Colonic mucosa (tissue), 4 donors: ENCODE measurements at regions not wholly inside any gene's neighbourhood (a gene's known extent, or its start where the extent isn't known, plus 50 kb on each side); places are given as distances from the start of the nearest gene placed in this dataset.

ENCODE experiments used
- DNase-seq: peaks from one replicate; pipeline ENCODE4 v3.0.0-alpha.2; 2020
- H3K27ac ChIP-seq: fragments of 200-600 bp; one replicate; pipeline ENCODE4 v1.8.0; 2021
- H3K27me3 ChIP-seq: fragments of 200-600 bp; one replicate; pipeline ENCODE4 v1.8.0; 2021
- H3K36me3 ChIP-seq: fragments of 200-600 bp; one replicate; pipeline ENCODE4 v1.8.0; 2021
- H3K4me1 ChIP-seq: fragments of 200-600 bp; one replicate; pipeline ENCODE4 v1.8.0; 2021; ENCODE audit warnings: mild to moderate bottlenecking
- H3K4me3 ChIP-seq: fragments of 200-600 bp; one replicate; pipeline ENCODE4 v1.8.0; 2021
- H3K9ac ChIP-seq, 2 donors: one replicate each; pipeline ENCODE4 v1.7.0; 2013; ENCODE audit warnings: control low read depth in 2 of 2, low read depth in 2 of 2, low read length in 2 of 2
- H3K9me3 ChIP-seq: fragments of 200-600 bp; one replicate; pipeline ENCODE4 v1.8.0; 2021
- CTCF ChIP-seq: fragments of 200-600 bp; IDR thresholded peaks from one replicate; pipeline ENCODE4 v1.8.0; 2022; ENCODE audit warnings: antibody characterized with exemption, mild to moderate bottlenecking
- intact Hi-C: fragments of 100-400 bp; cut with DNase I; formaldehyde crosslinking; loops from one replicate; pipeline ENCODE4 v1.14.1; 2022
- donor health status: healthy.
- donor health status: DM: no; HTN: no; CAD: no.
- donor health status: DM: no; HTN: no; CAD: no.

GRCh38 chr18:77524909-77525308 lies 275.3 kb downstream of the GALR1 start:
- Histone ChIP-seq H3K27ac (no peak overlapping the region), H3K4me1 (no peaks in the 10 kb centered on the region), H3K4me3 (no peak overlapping the region), H3K9me3 (no peaks in the 10 kb centered on the region), H3K9ac (no peak overlapping the region), H3K36me3 (no peaks in the 10 kb centered on the region), H3K27me3 (no peaks in the 10 kb centered on the region)
- no peak for DNase-seq
- intact Hi-C loops = no loop called here
- no peak for TF ChIP-seq CTCF

- intact Hi-C loops = no loop called here
- no peaks in the 10 kb centered on the region for H3K36me3 ChIP-seq
- no peak for TF ChIP-seq CTCF
- no peak overlapping the region for H3K4me3 ChIP-seq
- H3K27ac ChIP-seq = no peak overlapping the region
- no peaks in the 10 kb centered on the region for H3K27me3 ChIP-seq
- no peak overlapping the region for H3K9ac ChIP-seq
- DNase-seq = no peak
- no peaks in the 10 kb centered on the region for H3K4me1 ChIP-seq
- no peaks in the 10 kb centered on the region for H3K9me3 ChIP-seq
Measured at GRCh38 chr18:77526962-77527361, 277.3 kb downstream of the GALR1 start.

- DNase-seq = no peak
- Histone ChIP-seq H3K4me1 (no peaks in the 10 kb centered on the region), H3K4me3 (no peak overlapping the region), H3K9me3 (no peaks in the 10 kb centered on the region), H3K36me3 (no peaks in the 10 kb centered on the region), H3K9ac (no peak overlapping the region), H3K27ac (no peak overlapping the region), H3K27me3 (no peaks in the 10 kb centered on the region)
- no peak for TF ChIP-seq CTCF
- intact Hi-C loops = no loop called here
Measured at GRCh38 chr18:77528872-77529271, 279.2 kb downstream of the GALR1 start.

- no peaks in the 10 kb centered on the region for H3K9me3 ChIP-seq
- no peak for TF ChIP-seq CTCF
- H3K9ac ChIP-seq = no peak overlapping the region
- H3K27ac ChIP-seq = no peak overlapping the region
- DNase-seq = no peak
- H3K4me3 ChIP-seq = no peak overlapping the region
- H3K27me3 ChIP-seq = no peaks in the 10 kb centered on the region
- no peaks in the 10 kb centered on the region for H3K36me3 ChIP-seq
- H3K4me1 ChIP-seq = no peaks in the 10 kb centered on the region
- intact Hi-C loops = no loop called here
Measured at GRCh38 chr18:77529492-77530176, 280.0 kb downstream of the GALR1 start.

GRCh38 chr18:77530732-77531131 lies 281.1 kb downstream of the GALR1 start:
- Histone ChIP-seq H3K9me3 (no peaks in the 10 kb centered on the region), H3K27me3 (no peaks in the 10 kb centered on the region), H3K4me1 (no peaks in the 10 kb centered on the region), H3K4me3 (no peak overlapping the region), H3K36me3 (no peaks in the 10 kb centered on the region), H3K9ac (no peak overlapping the region), H3K27ac (no peak overlapping the region)
- DNase-seq = no peak
- no peak for TF ChIP-seq CTCF
- intact Hi-C loops = no loop called here
